ENCODE measurements at regions not wholly inside any gene's neighbourhood (a gene's known extent, or its start where the extent isn't known, plus 50 kb on each side); places are given as distances from the start of the nearest gene placed in this dataset.

DNA sequence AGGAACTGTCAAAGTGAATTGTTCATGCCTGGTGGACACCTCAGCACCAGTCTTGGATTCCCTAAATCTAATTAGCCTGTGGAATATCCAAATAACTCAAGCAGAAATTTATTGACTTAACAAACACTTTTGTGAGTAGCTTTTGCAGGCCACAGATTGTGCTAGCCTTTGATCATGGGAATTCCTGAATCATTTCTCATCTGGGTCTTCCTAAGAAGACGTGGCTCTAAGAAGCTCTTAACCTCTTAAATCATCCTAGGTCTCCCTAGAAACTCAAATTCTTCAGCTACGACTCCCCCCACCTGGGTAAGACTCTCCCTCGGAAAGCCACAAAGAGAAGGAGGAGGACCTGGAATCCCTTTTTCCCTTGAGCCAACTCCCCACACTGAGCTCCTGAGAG, 53.8 kb upstream of the PSEN2 start:
- DNase-seq, result no peak

DNA sequence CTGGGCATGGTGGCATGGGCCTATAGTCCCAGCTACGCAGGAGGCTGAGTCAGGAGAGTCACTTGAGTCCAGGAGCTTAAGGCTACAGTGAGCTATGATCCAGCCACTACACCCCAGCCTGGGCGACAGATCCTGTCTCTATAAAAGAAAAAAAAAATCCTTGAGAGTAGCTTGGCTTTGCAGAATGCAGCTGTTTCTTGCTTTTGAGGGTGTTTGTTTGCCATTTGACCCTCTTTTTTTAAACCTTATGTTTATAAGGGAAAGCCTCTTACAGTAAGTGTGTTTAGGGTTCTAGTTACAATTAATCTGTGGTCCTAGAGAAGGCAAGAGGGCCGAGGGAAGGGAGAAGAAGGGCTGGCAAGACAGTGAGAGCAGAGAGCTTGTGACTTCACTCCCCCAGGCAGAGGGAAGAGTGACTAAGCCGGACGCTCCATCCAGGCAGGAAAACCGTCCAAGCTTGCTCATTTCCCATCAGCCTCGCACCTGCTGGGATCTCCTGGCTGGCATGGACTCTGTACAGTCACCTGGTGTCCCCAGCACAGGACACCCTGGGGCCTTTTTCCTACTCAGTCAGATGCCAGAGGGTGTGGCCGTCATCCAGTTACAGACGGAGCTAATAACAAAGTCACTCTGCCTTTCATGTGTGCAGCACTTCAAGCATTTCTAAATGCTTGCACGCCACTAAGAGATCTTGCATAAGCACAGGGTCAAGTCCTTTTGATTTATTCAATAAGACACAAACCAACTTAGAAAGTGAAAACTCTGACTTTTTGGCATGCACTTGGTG, 55.5 kb upstream of the PSEN2 start:
- no peak for DNase-seq

DNA sequence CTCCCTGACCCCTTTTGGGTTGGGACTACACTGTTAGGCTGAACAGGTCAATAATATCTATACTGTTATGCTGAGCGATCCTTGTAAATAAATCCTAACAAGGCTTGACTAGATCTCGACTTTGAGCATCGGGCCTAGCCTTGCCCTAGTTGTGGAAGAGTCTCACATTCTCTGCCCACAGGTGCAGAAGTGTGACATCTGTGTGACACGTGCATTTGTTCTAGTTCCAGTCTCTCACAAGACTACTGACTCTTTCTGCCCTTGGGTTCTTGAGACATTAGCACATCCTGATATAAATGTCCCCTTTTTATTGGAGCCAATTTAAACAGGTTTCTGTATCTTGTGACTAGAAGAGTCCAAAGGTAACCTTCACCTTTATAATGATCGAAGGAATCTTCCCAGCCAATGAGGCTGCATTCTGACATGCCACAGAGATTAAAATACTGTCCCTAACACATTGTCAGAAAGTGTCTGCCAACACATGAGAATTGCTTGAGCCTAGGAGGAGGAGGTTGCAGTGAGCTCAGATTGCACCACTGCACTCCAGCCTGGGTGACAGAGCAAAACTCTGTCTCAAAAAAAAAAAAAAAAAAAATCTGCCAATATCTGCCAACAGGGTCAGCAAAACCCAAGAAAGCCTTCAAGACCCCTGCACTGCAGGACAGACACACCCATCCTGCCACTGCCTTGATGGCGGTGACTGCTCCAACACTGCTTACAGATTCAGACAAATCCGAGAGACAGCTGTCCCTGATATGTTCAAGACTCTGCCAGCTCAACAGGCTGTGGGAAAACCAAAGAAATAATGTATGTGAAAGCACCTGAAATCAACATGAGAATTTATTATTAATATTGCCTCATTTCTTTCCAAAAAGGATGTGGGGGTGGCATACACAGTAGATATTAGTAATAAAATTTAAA, 56.5 kb upstream of the PSEN2 start:
- DNase-seq, result no peak

DNA sequence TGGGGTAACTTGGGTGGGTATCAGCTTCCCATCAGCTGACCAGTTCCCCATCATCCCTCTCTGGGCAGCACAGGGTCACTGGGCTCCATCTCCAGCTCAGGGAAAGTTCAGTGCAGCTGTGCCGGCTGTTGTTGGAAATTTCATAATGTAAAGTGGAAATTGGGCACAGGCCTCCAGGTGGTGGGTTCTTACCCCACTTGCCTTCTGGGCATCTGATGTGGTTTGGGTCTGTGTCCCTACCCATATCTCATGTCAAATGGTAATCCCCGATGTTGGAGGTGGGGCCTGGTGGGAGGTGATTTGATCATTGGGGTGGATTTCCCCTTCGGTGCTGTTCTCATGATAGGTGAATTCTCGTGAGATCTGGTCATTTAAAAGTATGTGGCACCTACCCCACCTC, 59.7 kb upstream of the PSEN2 start:
- DNase-seq, result no peak

DNA sequence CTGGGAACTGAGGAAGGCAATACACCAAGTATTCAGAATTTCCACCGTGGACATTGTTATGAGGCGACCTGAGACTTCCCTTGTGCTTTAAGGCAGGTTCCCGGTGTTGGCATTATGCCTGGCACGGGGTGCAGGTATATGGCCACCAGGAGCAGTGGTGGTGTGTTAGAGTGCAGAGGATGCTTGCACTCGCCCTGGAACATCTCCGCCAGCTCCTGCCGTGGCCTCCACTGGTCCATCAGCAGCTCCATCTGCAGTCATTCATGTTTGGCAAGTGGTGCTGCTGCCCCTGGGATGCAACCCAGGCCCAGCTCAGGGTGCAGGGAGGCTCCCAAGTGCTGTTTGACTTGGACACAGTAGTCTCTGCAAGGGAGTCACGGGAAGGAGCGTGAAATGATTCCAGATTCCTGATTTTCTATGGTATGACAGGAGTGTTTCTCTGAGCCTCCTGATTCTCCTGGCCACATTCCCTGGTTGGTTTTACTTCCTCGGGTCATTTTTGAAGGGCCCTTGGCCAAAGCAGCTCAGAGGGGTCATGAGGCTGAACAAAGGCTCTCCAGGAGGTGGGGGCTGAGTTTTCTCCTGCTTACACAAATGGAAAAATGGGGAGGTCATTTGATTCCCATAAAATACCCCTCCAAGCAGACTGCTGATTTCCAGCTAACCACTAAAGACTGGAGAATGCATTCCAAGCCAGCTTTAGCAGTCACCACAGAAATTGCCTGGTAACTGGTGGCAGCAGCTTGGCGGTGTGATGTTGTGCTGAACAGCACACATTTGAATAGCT, 60.4 kb upstream of the PSEN2 start:
- no peak for DNase-seq

DNA sequence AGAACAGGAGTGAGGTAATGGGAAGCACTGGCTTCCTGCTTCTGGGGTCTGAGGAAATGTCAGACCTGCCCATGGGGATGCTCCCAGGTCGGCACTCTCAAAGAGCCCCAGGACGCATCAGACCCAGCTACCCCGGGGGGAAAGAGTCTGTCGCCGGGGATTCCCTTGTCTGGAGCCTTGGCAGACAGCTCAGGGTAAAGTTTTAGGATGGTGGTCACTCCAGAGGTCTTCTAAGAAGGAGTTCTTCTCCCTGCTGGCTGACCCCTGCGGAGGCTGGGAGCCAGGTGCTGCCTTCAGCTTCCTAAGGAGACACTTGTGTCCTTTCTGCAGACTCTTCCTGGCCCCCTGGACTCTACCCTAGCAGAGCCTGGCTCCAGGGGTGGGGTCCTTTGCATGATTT, 61.9 kb upstream of the PSEN2 start:
- no peak for DNase-seq

DNA sequence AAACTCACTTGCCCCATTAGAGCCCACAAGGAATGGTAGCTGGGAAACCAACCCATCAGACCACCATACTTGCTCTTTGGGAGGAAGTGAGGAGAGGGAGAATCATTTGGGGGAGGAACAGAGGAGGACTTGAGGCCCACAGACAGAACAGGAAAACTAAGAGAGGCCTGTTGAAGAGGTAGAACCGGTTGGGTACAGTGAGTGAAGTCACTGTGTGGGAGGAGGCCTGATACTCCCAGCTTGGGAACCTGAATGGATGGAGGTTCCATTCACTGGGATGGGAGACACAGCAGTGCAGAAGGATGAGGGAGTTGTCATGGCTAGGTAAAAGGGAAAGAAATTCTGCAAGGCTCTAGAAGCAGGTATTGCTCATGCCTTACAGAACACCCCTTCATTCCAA, 63.4 kb upstream of the PSEN2 start:
- DNase-seq, result no peak

DNA sequence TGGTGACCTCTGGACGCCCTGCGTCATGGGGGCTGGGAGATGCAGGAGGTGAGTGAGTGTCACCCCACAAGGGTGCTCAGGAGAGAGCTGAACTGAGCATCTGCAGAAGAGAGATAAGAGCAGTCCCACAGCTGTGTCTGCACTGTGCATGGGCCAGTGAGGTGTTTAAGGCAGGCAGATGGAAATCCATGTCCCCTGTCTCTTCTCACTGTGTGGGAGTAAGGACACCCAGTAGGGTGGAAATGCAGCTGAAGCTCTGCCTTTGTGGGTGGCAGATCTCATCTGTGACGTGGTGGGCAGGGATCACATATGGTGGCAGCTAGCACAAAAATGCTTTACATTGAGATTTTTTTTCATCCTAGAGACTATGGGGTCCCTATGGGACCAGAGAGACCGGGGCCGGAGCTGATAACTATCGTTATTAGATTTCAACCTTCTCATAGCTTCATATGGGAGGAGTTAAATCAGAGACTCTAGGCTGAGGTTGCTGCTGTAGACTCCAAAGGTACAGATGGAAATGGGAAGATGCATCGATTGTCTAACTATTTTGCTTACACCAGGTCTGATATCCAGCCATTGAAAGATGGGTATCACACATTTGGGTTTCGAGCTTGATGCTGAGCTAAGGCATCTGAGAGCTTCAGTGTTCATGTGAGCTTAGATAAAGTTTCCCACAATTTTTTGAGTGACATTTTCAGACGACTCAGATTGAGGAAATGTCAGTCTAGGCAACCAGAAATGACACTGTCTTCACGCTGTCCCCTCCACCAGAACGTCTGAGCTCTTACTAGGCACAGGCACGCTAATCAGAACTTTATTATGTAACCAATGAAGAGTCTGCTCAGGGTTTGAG, 65.3 kb upstream of the PSEN2 start:
- no peak for DNase-seq

DNA sequence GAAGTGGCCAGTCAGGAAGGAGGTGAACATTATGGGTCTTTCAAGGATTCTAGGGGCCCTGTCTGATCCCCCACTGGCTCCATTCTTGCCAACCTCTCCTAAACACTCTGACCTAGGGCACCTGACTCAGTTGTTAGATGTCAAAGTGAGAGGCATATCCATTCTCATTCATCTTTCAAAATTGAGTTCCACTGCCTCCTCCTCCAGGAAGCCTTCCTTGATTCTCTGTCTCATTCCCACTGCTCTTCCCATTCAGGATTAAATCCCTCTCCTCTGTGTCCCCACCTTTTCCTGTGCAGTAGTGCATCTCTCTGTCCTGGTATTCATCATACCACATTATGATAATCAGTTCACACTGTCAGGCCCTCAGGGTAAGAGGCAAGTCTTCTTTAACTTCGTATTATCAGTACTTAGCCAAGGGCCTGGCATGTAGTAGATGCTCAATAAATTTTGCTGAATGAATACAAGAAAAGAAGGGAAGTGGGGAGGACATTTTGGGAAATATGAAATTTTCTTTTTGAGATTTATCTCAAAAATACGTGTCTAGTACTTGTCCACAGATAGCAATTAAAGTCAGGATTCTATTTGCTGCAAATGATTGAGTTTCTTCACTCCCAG, 61.8 kb upstream of the ITPKB start:
- no peak for DNase-seq

DNA sequence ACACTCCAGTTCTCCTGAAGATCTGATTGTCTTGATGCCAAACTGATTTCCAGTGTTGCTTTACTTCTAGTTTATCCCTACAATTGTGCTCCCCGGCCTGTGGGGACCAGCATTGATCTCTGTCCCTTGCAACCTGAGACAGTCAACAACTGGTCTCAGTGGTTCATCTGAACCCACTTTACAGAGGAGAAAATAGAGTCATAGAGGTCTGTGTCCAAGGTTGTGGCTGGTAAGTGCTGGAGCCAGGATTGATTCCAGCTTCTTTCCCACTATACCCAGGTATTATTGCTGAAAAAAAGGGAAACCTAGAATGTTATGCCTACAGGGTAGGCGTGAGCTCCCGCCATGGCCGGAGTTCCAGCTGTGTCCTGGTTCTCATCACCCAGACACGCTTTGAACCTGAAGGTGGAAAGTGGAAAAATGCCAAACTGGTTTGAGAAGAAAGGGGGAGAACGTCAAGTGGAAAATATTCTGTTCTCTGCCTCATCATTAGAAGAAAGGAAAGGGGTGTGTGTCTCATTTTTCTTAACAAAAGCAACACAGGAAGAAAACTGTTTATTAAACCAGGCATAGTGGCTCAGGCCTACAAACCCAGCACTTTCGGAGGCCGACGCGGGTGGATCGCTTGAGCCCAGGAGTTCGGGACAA, 60.7 kb upstream of the ITPKB start:
- DNase-seq, result no peak

DNA sequence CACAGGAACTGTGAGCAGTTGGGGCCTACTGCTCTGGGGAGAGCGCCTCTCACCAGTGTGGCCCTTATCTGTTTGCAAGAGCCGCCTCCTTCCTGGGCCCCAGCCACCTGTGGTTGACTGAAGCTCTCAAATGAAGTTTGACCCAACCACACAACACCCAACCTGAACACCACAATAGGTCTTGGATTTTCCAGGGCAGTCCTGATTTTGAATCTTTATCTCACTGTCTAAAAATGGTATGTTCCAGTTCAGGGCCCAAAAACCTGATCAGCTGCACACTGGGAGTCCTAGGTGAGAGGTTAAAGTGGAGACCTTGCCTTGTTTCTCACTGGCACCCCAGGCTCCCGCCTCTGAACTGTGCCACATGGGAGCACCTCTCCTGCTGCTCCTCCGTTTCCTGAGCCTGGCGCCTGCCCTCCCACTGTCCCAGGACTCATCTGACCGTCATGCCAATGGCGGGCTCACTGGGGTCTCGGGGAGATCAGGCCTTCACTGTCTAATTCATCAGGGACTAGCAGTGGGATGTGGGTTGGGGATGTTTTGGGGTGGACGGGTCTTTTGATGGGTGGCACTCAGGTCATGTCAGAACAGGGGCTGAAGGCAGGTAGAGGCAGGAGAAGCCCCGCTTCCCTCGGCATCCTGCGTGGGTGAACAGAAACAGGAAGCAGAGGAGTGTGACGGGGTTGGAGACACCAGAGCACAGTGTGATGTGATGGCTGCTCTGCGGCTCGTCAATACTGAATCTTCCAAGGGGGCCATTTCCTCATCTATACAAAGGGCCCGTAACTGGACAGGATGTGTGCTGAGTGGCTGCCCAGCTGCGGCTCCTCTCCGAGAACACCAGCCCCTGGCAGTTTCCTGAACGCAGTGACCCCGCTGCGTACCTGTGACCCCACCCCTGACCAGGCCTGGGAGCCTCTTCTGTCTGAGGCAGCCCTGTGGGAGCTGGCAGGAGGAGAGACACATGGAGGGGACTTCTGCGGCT, 59.6 kb upstream of the ITPKB start:
- DNase-seq, result peak; percentile 64

DNA sequence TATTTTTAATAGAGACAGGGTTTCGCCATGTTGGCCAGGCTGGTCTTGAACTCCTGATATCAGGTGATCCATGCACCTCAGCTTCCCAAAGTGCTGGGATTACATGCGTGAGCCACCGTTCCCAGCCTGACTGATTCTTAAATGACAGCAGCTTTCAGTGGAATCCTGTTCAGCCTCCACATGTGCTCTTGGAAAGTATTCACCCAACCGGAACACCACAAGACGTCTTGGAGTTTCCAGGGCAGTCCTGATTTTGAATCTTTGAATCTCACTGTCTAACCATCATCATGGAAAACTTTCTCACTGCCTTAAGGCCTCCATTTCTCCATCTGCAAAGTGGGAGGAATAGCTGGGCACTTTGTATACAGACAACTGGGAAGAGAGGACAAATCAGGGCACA, 58.1 kb upstream of the ITPKB start:
- no peak for DNase-seq

DNA sequence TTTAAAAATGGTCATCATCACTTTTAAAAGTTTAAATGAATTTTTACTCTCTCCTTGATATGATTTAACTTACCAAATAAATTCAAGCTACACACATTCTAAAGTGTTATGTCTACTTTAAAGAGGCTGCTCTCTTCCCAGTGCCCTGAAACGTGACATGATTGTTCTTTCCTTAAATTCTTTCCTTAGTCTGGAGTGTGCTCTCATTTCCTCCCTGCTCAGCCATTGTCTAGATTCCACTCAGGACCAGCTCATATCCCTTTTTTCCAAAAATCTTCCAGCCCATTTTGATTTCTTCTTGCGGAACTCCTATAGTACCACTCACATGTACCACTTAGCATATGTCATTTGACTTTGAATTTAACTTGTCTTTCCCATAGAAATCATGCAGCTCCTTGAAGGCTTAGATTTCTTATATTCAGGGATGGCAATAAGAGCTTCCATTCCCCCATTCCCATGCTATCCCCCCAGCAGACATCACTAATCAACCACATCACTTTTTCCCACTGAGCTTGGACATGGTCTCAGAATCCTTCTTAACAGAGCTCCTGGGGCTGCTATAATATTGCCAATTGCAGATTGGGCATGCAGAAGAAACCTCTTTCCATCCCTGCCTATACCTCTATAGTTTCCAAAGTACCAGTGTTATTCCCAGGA, 54.7 kb upstream of the ITPKB start:
- no peak for DNase-seq

DNA sequence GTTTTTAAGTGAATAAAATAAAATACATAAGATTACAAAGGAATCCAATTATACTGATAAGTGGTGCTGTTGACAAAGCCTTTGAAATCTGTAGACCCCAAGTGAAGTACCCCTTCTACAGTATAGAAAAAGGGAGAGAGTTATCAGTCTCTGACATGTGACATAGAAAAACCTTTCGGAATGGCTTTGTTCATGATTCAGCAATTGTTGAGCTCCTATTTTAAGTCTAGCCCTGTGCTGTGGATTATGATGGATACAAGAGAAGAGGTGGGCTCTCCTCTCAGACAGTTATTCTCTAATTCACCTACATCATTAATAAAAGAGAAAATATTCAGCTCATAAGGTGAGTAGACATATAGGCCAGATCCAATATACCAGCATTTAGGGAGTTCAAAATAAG, 53.3 kb upstream of the ITPKB start:
- DNase-seq, result no peak

DNA sequence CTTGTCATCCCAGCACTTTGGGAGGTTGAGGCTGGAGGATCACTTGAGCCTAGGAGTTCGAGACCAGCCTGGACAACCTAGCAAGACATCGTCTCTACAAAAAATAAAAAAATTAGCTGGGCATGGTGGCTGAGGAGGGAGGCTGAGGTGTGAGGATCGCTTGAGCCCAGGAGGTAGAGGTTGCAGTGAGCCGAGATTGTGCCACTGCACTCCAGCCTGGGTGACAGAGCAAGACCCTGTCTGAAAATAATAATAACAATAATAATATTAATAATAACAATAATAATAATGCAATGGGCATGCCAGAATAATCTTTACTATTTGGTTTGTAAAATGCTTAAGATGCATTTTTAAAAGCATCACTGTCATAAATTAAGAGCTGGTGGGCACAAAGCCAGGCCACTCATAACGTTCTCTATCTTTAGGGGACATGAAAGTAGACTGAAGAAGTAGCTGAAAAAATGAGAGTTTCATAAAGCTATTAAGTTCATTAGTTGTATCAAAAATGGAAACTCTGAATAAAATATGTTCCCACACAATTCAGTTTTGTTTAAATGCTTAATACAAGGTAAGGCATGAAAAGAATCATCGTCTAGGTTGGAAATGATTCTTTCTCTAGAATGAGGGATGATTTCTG, 51.6 kb upstream of the ITPKB start:
- DNase-seq, result no peak

DNA sequence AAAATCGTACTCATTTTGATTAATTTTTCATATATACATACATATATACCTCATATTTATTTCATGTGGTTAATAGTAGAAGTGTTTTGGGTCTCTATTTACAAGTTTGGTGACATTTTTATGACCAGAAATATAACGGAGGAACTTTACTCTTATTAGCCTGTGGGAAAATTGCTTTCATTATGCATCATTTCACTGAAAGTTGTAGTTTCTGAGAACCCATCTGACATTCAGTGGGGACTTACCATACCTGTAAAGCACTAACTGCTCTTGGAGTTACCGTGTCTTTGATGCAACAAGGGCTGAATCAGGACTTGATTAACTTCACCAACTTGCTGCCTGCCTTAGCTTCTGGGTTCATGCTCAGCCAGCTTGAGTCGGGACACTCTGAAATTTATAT, 49.9 kb upstream of the ITPKB start:
- no peak for DNase-seq

All from stimulated activated CD4-positive, alpha-beta T cell treated with anti-CD3 and anti-CD28 coated beads, Interleukin-4, amount 100 ng/mL, for 24 hours (primary cell).